HG03565 (cell line): ENCODE measurements at regions not wholly inside any gene's neighbourhood (a gene's known extent, or its start where the extent isn't known, plus 50 kb on each side); places are given as distances from the start of the nearest gene placed in this dataset.
"Not testable (repeated sequence)": the region's sequence is repeated elsewhere in the genome, so short reads cannot be mapped to it uniquely, and the experiment has no call there.

Experiments
- ATAC-seq: cut with Tn5 transposase; IDR thresholded peaks from one replicate; pipeline ENCODE4 v1.9.1; 2021; ENCODE audit warnings: mild to moderate bottlenecking, moderate library complexity; ENCODE audit not compliant: unreplicated experiment

GRCh38 chr4:32841217-32841616, 2121.0 kb downstream of the PCDH7 start:
- ATAC-seq = no peak

GRCh38 chr4:32847461-32847860, 2127.3 kb downstream of the PCDH7 start:
- no peak for ATAC-seq

- no peak for ATAC-seq
Observed at GRCh38 chr4:32855622-32856021, 2135.5 kb downstream of the PCDH7 start.

- ATAC-seq = no peak
Observed at GRCh38 chr4:32858361-32858760, 2138.2 kb downstream of the PCDH7 start.

- no peak for ATAC-seq
Observed at GRCh38 chr4:32858971-32859370, 2138.8 kb downstream of the PCDH7 start.

GRCh38 chr4:32864713-32865351, 2144.7 kb downstream of the PCDH7 start:
- no peak for ATAC-seq

- ATAC-seq = no peak
Observed at GRCh38 chr4:32876546-32876945, 2156.4 kb downstream of the PCDH7 start.

- ATAC-seq = no peak
Observed at GRCh38 chr4:32879913-32880312, 2159.7 kb downstream of the PCDH7 start.

GRCh38 chr4:32884198-32884597, 2164.0 kb downstream of the PCDH7 start:
- ATAC-seq = no peak

- no peak for ATAC-seq
Observed at GRCh38 chr4:32890398-32890797, 2170.2 kb downstream of the PCDH7 start.

- ATAC-seq = no peak
Observed at GRCh38 chr4:32909053-32909452, 2188.9 kb downstream of the PCDH7 start.

GRCh38 chr4:32909736-32910135, 2189.6 kb downstream of the PCDH7 start:
- no peak for ATAC-seq

GRCh38 chr4:32917586-32917985, 2197.4 kb downstream of the PCDH7 start:
- ATAC-seq = no peak

GRCh38 chr4:32929796-32930699, 2209.9 kb downstream of the PCDH7 start:
- no peak for ATAC-seq

GRCh38 chr4:32930700-32931099, 2210.5 kb downstream of the PCDH7 start:
- ATAC-seq = no peak

- no peak for ATAC-seq
Observed at GRCh38 chr4:32931475-32931874, 2211.3 kb downstream of the PCDH7 start.

GRCh38 chr4:32932156-32932555, 2212.0 kb downstream of the PCDH7 start:
- ATAC-seq = no peak

- not testable (repeated sequence) for ATAC-seq
Observed at GRCh38 chr4:32939222-32939621, 2219.1 kb downstream of the PCDH7 start.

- no peak for ATAC-seq
Observed at GRCh38 chr4:32950866-32951265, 2230.7 kb downstream of the PCDH7 start.

GRCh38 chr4:32958586-32958985, 2238.4 kb downstream of the PCDH7 start:
- no peak for ATAC-seq

- no peak for ATAC-seq
Observed at GRCh38 chr4:32962100-32962499, 2241.9 kb downstream of the PCDH7 start.

- no peak for ATAC-seq
Observed at GRCh38 chr4:32985256-32985655, 2265.1 kb downstream of the PCDH7 start.
